H1 (cell line): ENCODE measurements at regions not wholly inside any gene's neighbourhood (a gene's known extent, or its start where the extent isn't known, plus 50 kb on each side); places are given as distances from the start of the nearest gene placed in this dataset.

Source experiments
- CTCF ChIA-PET: fragments of 300-600 bp; sonication (Branson Sonifier 250); formaldehyde crosslinking; loops from one replicate; lab custom pipeline; 2021; ENCODE audit not compliant: partially characterized antibody; lab: Charles Lee
- POLR2A ChIA-PET: fragments of 300-600 bp; sonication (Branson Sonifier 250); formaldehyde crosslinking; loops from one replicate; lab custom pipeline; 2021; ENCODE audit warnings: inconsistent platforms; ENCODE audit not compliant: partially characterized antibody; lab: Charles Lee
- DNase-seq, 2 experiments: peaks; one replicate each; pipeline versions ENCODE4 v3.0.0 to v3.0.0-alpha.2; 2010 to 2022; ENCODE audit warnings: low spot score in 2 of 2, low read depth in 1 of 2, mixed read lengths in 1 of 2
- FAIRE-seq: peaks from 2 replicates; lab custom pipeline; 2011; peaks lifted over from hg19 to GRCh38; lab: Jason Lieb, UNC
- H2AFZ ChIP-seq: 2 replicates; pipeline ENCODE4 v1.8.1; 2012; ENCODE audit warnings: low read length, inconsistent platforms
- H2AK5ac ChIP-seq: 2 replicates; pipeline ENCODE4 v1.6.1; 2013; ENCODE audit warnings: low read depth, low read length
- H2BK120ac ChIP-seq: replicated peaks from 2 replicates; pipeline ENCODE3; 2013; ENCODE audit warnings: low read depth, low read length, inconsistent platforms
- H2BK12ac ChIP-seq: 2 replicates; pipeline ENCODE4 v1.6.1; 2013; ENCODE audit warnings: low read depth, low read length
- H2BK15ac ChIP-seq: 2 replicates; pipeline ENCODE4 v1.6.1; 2013; ENCODE audit warnings: low read length
- H2BK20ac ChIP-seq: 2 replicates; pipeline ENCODE4 v1.6.1; 2013; ENCODE audit warnings: low read length
- H2BK5ac ChIP-seq: 2 replicates; pipeline ENCODE4 v1.6.1; 2013; ENCODE audit warnings: low read depth, low read length
- H3K14ac ChIP-seq: 2 replicates; pipeline ENCODE4 v1.6.1; 2013; ENCODE audit warnings: inconsistent platforms; ENCODE audit not compliant: insufficient read length
- H3K18ac ChIP-seq: 2 replicates; pipeline ENCODE4 v1.6.1; 2013; ENCODE audit warnings: low read length; ENCODE audit errors: extremely low read depth
- H3K23ac ChIP-seq: 2 replicates; pipeline ENCODE4 v1.6.1; 2013; ENCODE audit warnings: inconsistent platforms; ENCODE audit not compliant: insufficient read length
- H3K23me2 ChIP-seq: 2 replicates; pipeline ENCODE4 v1.6.1; 2013; ENCODE audit warnings: low read depth, low read length
- H3K27ac ChIP-seq: 2 replicates; pipeline ENCODE4 v1.6.1; 2011; ENCODE audit warnings: low read depth, low read length, inconsistent platforms
- H3K27me3 ChIP-seq, 4 experiments: replicated peaks in 1 of 4; 1 replicate in 1 of 4; 2 replicates in 3 of 4; pipeline versions ENCODE4 v1.6.1 to v1.8.1; 2011 to 2013; ENCODE audit warnings: low read length in 3 of 4, mild to moderate bottlenecking in 3 of 4, inconsistent platforms in 2 of 4, mixed read lengths in 2 of 4, moderate library complexity in 1 of 4; ENCODE audit not compliant: control insufficient read depth in 3 of 4, insufficient read depth in 3 of 4; ENCODE audit errors: extremely low read depth in 1 of 4
- H3K36me3 ChIP-seq, 4 experiments: 2 replicates each; pipeline versions ENCODE4 v1.6.1 to v1.8.1; 2011 to 2013; ENCODE audit warnings: mild to moderate bottlenecking in 4 of 4, low read length in 3 of 4, moderate library complexity in 2 of 4, control low read depth in 1 of 4, inconsistent platforms in 1 of 4; ENCODE audit not compliant: insufficient read depth in 4 of 4, control insufficient read depth in 2 of 4
- H3K4ac ChIP-seq: replicated peaks from 2 replicates; pipeline ENCODE3; 2013; ENCODE audit warnings: low read length, low read depth, mixed read lengths, inconsistent platforms; ENCODE audit not compliant: insufficient read length
- H3K4me1 ChIP-seq, 4 experiments: replicated peaks in 1 of 4; 1 replicate in 1 of 4; 2 replicates in 3 of 4; pipeline versions ENCODE4 v1.6.1 to v1.8.1; 2011 to 2013; ENCODE audit warnings: low read length in 3 of 4, inconsistent platforms in 2 of 4, mixed read lengths in 1 of 4; ENCODE audit not compliant: insufficient read depth in 4 of 4, control insufficient read depth in 3 of 4
- H3K4me2 ChIP-seq, 2 experiments: 2 replicates each; pipeline versions ENCODE4 v1.6.1 to v1.8.1; 2011 to 2013; ENCODE audit warnings: low read depth in 2 of 2, low read length in 2 of 2, control low read depth in 1 of 2, inconsistent platforms in 1 of 2, mild to moderate bottlenecking in 1 of 2; ENCODE audit not compliant: insufficient read depth in 1 of 2
- H3K4me3 ChIP-seq, 4 experiments: fragments of 200-600, 300-600 bp in 1 of 4; sonication (generic), shearing (Covaris generic), sonication (Bioruptor Twin) in 1 of 4; 2 replicates each; pipeline versions ENCODE4 v1.5.1 to v1.8.1; 2011 to 2016; ENCODE audit warnings: low read length in 4 of 4, low read depth in 3 of 4, control low read depth in 2 of 4, inconsistent platforms in 2 of 4, mild to moderate bottlenecking in 2 of 4, mixed read lengths in 1 of 4, moderate library complexity in 1 of 4; ENCODE audit not compliant: insufficient read depth in 2 of 4; ENCODE audit errors: extremely low read depth in 1 of 4
- H3K56ac ChIP-seq: replicated peaks from 2 replicates; pipeline ENCODE3; 2013; ENCODE audit warnings: low read depth, mild to moderate bottlenecking, mixed read lengths, low read length, inconsistent platforms; ENCODE audit not compliant: insufficient read length
- H3K79me1 ChIP-seq: 2 replicates; pipeline ENCODE4 v1.6.1; 2013; ENCODE audit warnings: low read depth, low read length, control low read depth
- H3K79me2 ChIP-seq, 2 experiments: 2 replicates each; pipeline versions ENCODE4 v1.6.1 to v1.8.1; 2012 to 2013; ENCODE audit warnings: low read length in 2 of 2, mild to moderate bottlenecking in 2 of 2, inconsistent platforms in 1 of 2; ENCODE audit not compliant: insufficient read depth in 2 of 2, control insufficient read depth in 1 of 2
- H3K9ac ChIP-seq, 4 experiments: replicated peaks in 1 of 4; 1 replicate in 1 of 4; 2 replicates in 3 of 4; pipeline versions ENCODE4 v1.6.1 to v1.8.1; 2011 to 2013; ENCODE audit warnings: low read depth in 3 of 4, low read length in 3 of 4, control low read depth in 2 of 4, mild to moderate bottlenecking in 2 of 4, moderate library complexity in 2 of 4, inconsistent platforms in 1 of 4; ENCODE audit errors: extremely low read depth in 1 of 4
- H3K9me3 ChIP-seq, 2 experiments: 2 replicates each; pipeline versions ENCODE4 v1.6.1 to v1.8.1; 2012 to 2013; ENCODE audit warnings: mild to moderate bottlenecking in 2 of 2, moderate library complexity in 2 of 2, control low read depth in 1 of 2, inconsistent platforms in 1 of 2, low read depth in 1 of 2, low read length in 1 of 2, mixed read lengths in 1 of 2; ENCODE audit not compliant: insufficient read depth in 2 of 2
- H4K20me1 ChIP-seq, 2 experiments: replicated peaks in 1 of 2; 2 replicates each; pipeline versions ENCODE3 to v1.8.1; 2011 to 2013; ENCODE audit warnings: inconsistent platforms in 2 of 2, low read length in 2 of 2, mild to moderate bottlenecking in 1 of 2; ENCODE audit not compliant: insufficient read depth in 2 of 2, control insufficient read depth in 1 of 2
- H4K5ac ChIP-seq: 2 replicates; pipeline ENCODE4 v1.6.1; 2013; ENCODE audit warnings: low read length, low read depth, mixed read lengths, inconsistent platforms; ENCODE audit not compliant: insufficient read length
- H4K8ac ChIP-seq: 2 replicates; pipeline ENCODE4 v1.8.0; 2013; ENCODE audit warnings: mild to moderate bottlenecking, moderate library complexity, low read length, inconsistent platforms; ENCODE audit not compliant: insufficient read depth; ENCODE audit errors: extremely low read depth
- H4K91ac ChIP-seq: replicated peaks from 2 replicates; pipeline ENCODE3; 2013; ENCODE audit warnings: low read length, mixed read lengths, inconsistent platforms; ENCODE audit not compliant: insufficient read length
- CBX8 ChIP-seq: fragments of 300-800, 300-1000 bp; sonication (generic); IDR thresholded peaks from 2 replicates; pipeline ENCODE4 v1.7.1; 2016; ENCODE audit warnings: low read depth, low read length, borderline replicate concordance
- CEBPB ChIP-seq: IDR thresholded peaks from 2 replicates; pipeline ENCODE4 v1.6.1; 2012; ENCODE audit warnings: low read depth, low read length
- CHD1 ChIP-seq: IDR thresholded peaks from 2 replicates; pipeline ENCODE4 v1.6.1; 2012; ENCODE audit warnings: low read depth, low read length, improper control_type of control experiment
- E2F6 ChIP-seq: IDR thresholded peaks from 2 replicates; pipeline ENCODE4 v1.6.1; 2012; ENCODE audit warnings: inconsistent platforms
- EGR1 ChIP-seq: IDR thresholded peaks from 2 replicates; pipeline ENCODE4 v1.6.1; 2011; ENCODE audit warnings: low read depth, low read length, borderline replicate concordance
- EZH2 ChIP-seq: fragments of 200-600 bp; sonication (generic); IDR thresholded peaks from 2 replicates; pipeline ENCODE4 v1.7.1; 2012; ENCODE audit warnings: low read depth, mild to moderate bottlenecking, moderate library complexity, low read length, inconsistent platforms; ENCODE audit not compliant: severe bottlenecking
- JUND ChIP-seq: IDR thresholded peaks from 2 replicates; pipeline ENCODE4 v1.6.1; 2011; ENCODE audit warnings: mild to moderate bottlenecking, improper control_type of control experiment, low read length
- KDM4A ChIP-seq: IDR thresholded peaks from one replicate; pipeline ENCODE4 v1.7.1; 2012; ENCODE audit warnings: low read depth, mild to moderate bottlenecking, moderate library complexity, low read length, inconsistent platforms; ENCODE audit not compliant: severe bottlenecking
- NANOG ChIP-seq: IDR thresholded peaks from 2 replicates; pipeline ENCODE4 v1.6.1; 2011; ENCODE audit warnings: low read length, low read depth, mild to moderate bottlenecking, inconsistent platforms; ENCODE audit not compliant: insufficient read depth, poor library complexity, severe bottlenecking
- RFX5 ChIP-seq: IDR thresholded peaks from 2 replicates; pipeline ENCODE4 v1.6.1; 2011; ENCODE audit warnings: low read depth, low read length, improper control_type of control experiment, borderline replicate concordance
- RNF2 ChIP-seq: fragments of 200-900, 300-1000 bp; sonication (generic); IDR thresholded peaks from 2 replicates; pipeline ENCODE4 v1.7.1; 2016; ENCODE audit warnings: borderline replicate concordance, low read depth, mild to moderate bottlenecking, antibody characterized with exemption, low read length; ENCODE audit not compliant: poor library complexity, severe bottlenecking; ENCODE audit errors: missing control alignments
- SP2 ChIP-seq: IDR thresholded peaks from 2 replicates; pipeline ENCODE4 v1.6.1; 2012; ENCODE audit warnings: mild to moderate bottlenecking, low read length, inconsistent platforms
- TAF1 ChIP-seq: IDR thresholded peaks from 2 replicates; pipeline ENCODE4 v1.6.1; 2011; ENCODE audit warnings: mild to moderate bottlenecking, low read depth, low read length
- ZNF274 ChIP-seq: IDR thresholded peaks from 2 replicates; pipeline ENCODE4 v1.7.0; 2012; ENCODE audit warnings: low read length, borderline replicate concordance; ENCODE audit errors: extremely low read depth
- WGBS, 2 experiments: shearing (Covaris generic) in 1 of 2; methylation state at CpG; one replicate each; pipeline versions ENCODE4 v1.1.6 to v1.1.7; 2013 to 2015; ENCODE audit warnings: low lambda C conversion rate in 2 of 2, mixed read lengths in 2 of 2, inconsistent platforms in 1 of 2, low coverage in 1 of 2, missing lambda C conversion rate in 1 of 2; ENCODE audit not compliant: insufficient replicate concordance in 2 of 2, insufficient coverage in 1 of 2, insufficient read length in 1 of 2; ENCODE audit errors: extremely low coverage in 1 of 2, missing lambda C conversion rate in 1 of 2; 5-methylcytosine and 5-hydroxymethylcytosine counted together

- WGBS, 2 experiments = 88% methylated on average over 22 of the region's 22 CpGs; no CpG with 5 or more reads in 1 of the 2 experiments
- TF ChIP-seq CEBPB (no peak), CHD1 (no peak), KDM4A (no peak), RFX5 (no peak), TAF1 (no peak), E2F6 (no peak), ZNF274 (no peak), NANOG (no peak), CBX8 (no peak), RNF2 (no peak), SP2 (no peak), EGR1 (no peak), EZH2 (no peak), JUND (no peak)
Measured at GRCh38 chr21:45351061-45351460, 53.9 kb upstream of the COL18A1 start.

More at GRCh38 chr21:45351061-45351460, 53.9 kb upstream of the COL18A1 start:
- Histone ChIP-seq H2AK5ac (no peak overlapping the region), H3K27ac (no peak overlapping the region), H2BK5ac (no peak overlapping the region), H3K9me3 (no peaks in the 10 kb centered on the region), H3K27me3 (no peaks in the 10 kb centered on the region; a peak in 1 of 7 replicates), H2BK20ac (no peak overlapping the region), H3K36me3 (no peaks in the 10 kb centered on the region), H3K4me3 (no peak overlapping the region), H3K14ac (no peak overlapping the region), H3K9ac (no peak overlapping the region), H2BK12ac (no peak overlapping the region), H3K56ac (no peak overlapping the region), H3K4me2 (no peak overlapping the region), H3K79me2 (no peaks in the 10 kb centered on the region), H3K4me1 (peaks cover 0 to 3% (median 0%) of the 10 kb centered on the region in 4 experiments; a peak in 1 of 7 replicates), H4K20me1 (peaks cover 0 to 6% of the 10 kb centered on the region in 2 experiments), H3K79me1 (no peaks in the 10 kb centered on the region), H4K91ac (no peak overlapping the region), H4K5ac (no peak overlapping the region), H3K18ac (no peak overlapping the region), H3K23me2 (no peaks in the 10 kb centered on the region), H2AFZ (no peak overlapping the region), H3K23ac (no peak overlapping the region), H2BK120ac (no peak overlapping the region), H3K4ac (no peak overlapping the region), H2BK15ac (no peak overlapping the region), H4K8ac (peak overlapping the region; percentile 80; the same call in 1 of the 2 replicates)
- no peak for DNase-seq
- FAIRE-seq = no peak
- ChIA-PET CTCF (interaction anchor here (1.0 to 1.8 kb wide), 5 partner anchors 10 to 66 kb away, joined by 3 to 7 read pairs (median 3); no protein-coding TSS in a partner anchor), POLR2A (no interaction called here)
